Fibroblast of lung (primary cell): ENCODE measurements at regions not wholly inside any gene's neighbourhood (a gene's known extent, or its start where the extent isn't known, plus 50 kb on each side); places are given as distances from the start of the nearest gene placed in this dataset.

Experiments used
- EZH2 ChIP-seq: IDR thresholded peaks from 2 replicates; pipeline ENCODE4 v1.5.1; 2012; ENCODE audit warnings: low read length, control low read depth, mild to moderate bottlenecking; ENCODE audit errors: missing control alignments
- TF ChIP-seq, protein P1 (sequence below), 2 donors: IDR thresholded peaks in 1 of 2; conservative IDR thresholded peaks in 1 of 2; 1 replicate in 1 of 2; 2 replicates in 1 of 2; pipeline ENCODE4 v1.5.1; 2011 to 2012; ENCODE audit warnings: low read length in 2 of 2, control low read depth in 1 of 2, inconsistent platforms in 1 of 2, low read depth in 1 of 2, mild to moderate bottlenecking in 1 of 2

DNA sequence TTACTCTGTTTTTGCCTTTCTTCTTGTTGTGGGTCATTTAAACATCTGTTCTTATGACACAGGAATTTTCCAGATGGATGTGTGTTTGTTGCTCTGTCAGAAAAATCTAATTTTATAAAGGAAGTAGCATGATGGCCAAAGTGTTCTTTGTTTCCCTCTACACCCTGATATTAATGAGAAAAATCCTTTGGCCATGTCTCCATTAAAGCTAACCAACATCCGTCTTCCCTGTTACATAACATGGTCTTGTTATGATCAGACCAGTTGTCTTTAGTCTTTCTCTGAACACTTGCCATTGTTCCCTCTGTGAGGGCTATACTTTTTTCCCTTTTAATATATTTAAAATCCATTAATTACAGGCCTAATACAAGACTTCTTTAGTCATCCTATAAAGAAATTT lies 142.2 kb upstream of the SPRY2 start:
- TF ChIP-seq, protein P1, sequence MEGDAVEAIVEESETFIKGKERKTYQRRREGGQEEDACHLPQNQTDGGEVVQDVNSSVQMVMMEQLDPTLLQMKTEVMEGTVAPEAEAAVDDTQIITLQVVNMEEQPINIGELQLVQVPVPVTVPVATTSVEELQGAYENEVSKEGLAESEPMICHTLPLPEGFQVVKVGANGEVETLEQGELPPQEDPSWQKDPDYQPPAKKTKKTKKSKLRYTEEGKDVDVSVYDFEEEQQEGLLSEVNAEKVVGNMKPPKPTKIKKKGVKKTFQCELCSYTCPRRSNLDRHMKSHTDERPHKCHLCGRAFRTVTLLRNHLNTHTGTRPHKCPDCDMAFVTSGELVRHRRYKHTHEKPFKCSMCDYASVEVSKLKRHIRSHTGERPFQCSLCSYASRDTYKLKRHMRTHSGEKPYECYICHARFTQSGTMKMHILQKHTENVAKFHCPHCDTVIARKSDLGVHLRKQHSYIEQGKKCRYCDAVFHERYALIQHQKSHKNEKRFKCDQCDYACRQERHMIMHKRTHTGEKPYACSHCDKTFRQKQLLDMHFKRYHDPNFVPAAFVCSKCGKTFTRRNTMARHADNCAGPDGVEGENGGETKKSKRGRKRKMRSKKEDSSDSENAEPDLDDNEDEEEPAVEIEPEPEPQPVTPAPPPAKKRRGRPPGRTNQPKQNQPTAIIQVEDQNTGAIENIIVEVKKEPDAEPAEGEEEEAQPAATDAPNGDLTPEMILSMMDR (conservative IDR thresholded peaks at IDR 0.05 in 1 of 2, IDR thresholded peaks at IDR 0.05 in 1 of 2; ENCODE audit: low read depth in 1 of 2, low read length in 2 of 2) = no peak
- no peak for TF ChIP-seq EZH2
